IPS DF 6.9 (cell line): ENCODE measurements at regions not wholly inside any gene's neighbourhood (a gene's known extent, or its start where the extent isn't known, plus 50 kb on each side); places are given as distances from the start of the nearest gene placed in this dataset.
"Not testable (repeated sequence)": the region's sequence is repeated elsewhere in the genome, so short reads cannot be mapped to it uniquely, and the experiment has no call there.

Experiments
- DNase-seq: peaks from one replicate; pipeline ENCODE4 v3.0.0-alpha.2; 2013; ENCODE audit warnings: low read depth, low spot score
- H3K27ac ChIP-seq: one replicate; pipeline ENCODE4 v1.5.1; 2013; ENCODE audit warnings: low read length, control low read depth
- H3K27me3 ChIP-seq: 2 replicates; pipeline ENCODE4 v1.6.1; 2013; ENCODE audit warnings: mild to moderate bottlenecking, low read length; ENCODE audit not compliant: control insufficient read depth, insufficient read depth
- H3K36me3 ChIP-seq: 2 replicates; pipeline ENCODE4 v1.6.1; 2013; ENCODE audit warnings: low read length; ENCODE audit not compliant: control insufficient read depth, insufficient read depth
- H3K4me1 ChIP-seq: 2 replicates; pipeline ENCODE4 v1.6.1; 2013; ENCODE audit warnings: low read length; ENCODE audit not compliant: control insufficient read depth, insufficient read depth
- H3K4me3 ChIP-seq: 2 replicates; pipeline ENCODE4 v1.5.1; 2013; ENCODE audit warnings: mild to moderate bottlenecking, low read length
- H3K9me3 ChIP-seq: 2 replicates; pipeline ENCODE4 v1.6.1; 2013; ENCODE audit warnings: low read length, inconsistent platforms; ENCODE audit not compliant: control insufficient read depth, insufficient read depth
- WGBS: extraction: QIAGEN DNeasy Blood & Tissue Kit; methylation state at CpG from one replicate; pipeline ENCODE4 v1.1.7; 2013; ENCODE audit warnings: mixed read lengths, missing lambda C conversion rate; ENCODE audit not compliant: insufficient read length, insufficient coverage; 5-methylcytosine and 5-hydroxymethylcytosine counted together

DNA sequence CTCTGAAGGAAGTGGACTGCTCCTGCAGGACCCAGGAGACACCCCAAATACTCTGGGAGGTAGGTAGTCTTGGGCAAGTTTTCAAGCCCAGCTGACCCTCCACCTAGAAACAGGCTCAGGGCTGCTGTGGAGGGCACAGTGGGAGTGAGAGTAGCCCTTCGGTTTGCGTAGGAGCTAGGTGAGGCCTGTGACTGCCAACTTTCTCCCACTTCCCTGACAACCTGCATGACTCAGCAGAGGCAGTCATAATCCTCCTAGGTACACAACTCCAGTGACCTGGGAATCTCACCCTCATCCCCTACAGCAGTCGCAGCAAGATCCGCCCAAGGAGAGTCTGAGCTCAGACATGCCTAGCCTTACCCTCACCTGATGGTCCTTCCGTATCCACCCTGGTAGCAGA, 439.1 kb downstream of the CNTNAP4 start:
- not testable (repeated sequence) for H3K9me3 ChIP-seq, H3K27me3 ChIP-seq, H3K36me3 ChIP-seq, DNase-seq, H3K27ac ChIP-seq, H3K4me3 ChIP-seq, H3K4me1 ChIP-seq
- WGBS = no CpG with 5 or more reads among the region's 5 CpGs

DNA sequence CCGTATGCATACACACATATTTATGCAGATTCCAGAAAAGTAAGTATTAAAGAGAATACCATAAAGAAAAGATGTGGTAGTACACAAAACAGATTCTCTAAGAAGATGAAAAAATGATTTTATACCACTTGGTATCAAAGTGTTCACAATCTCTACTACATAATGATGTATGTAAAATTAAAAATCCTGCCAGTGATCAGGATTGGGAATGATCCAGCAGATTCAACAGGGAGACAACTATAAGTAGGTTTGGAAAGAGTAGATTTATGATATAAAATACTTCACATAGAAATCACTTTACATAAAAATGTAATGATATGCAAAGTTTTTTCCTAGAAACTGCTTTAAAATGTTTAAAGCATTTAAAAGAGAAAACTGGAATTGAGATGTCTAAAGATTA, 447.0 kb downstream of the CNTNAP4 start:
- no CpG with 5 or more reads among the region's 1 CpG for WGBS
- no peak for DNase-seq
- H3K4me3 ChIP-seq = no peak overlapping the region
- H3K36me3 ChIP-seq = no peaks in the 10 kb centered on the region
- H3K27me3 ChIP-seq = no peaks in the 10 kb centered on the region
- no peak overlapping the region for H3K27ac ChIP-seq
- no peaks in the 10 kb centered on the region for H3K9me3 ChIP-seq
- H3K4me1 ChIP-seq = no peaks in the 10 kb centered on the region

DNA sequence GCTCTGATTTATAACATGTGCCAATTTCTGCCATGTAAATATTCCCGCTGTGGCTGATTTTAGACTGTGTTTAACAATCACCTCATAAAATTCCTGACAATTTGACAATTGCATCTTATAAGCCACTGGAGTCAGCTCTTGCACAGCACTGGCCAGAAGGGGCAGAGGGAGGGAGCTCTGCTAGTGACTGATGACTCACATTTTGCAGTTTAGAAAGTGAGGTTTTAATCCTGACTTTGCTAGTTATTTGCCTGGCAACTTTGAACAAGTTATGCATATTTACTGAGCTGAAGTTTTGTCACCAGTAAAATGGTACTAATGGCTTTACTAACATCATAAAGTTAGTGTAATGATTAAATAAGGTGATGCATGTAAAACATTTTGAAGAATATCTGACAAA, 452.3 kb downstream of the CNTNAP4 start:
- Histone ChIP-seq H3K4me1 (no peaks in the 10 kb centered on the region), H3K4me3 (no peak overlapping the region), H3K9me3 (no peaks in the 10 kb centered on the region; the same call in 1 of the 2 replicates), H3K27me3 (no peaks in the 10 kb centered on the region), H3K27ac (no peak overlapping the region), H3K36me3 (no peaks in the 10 kb centered on the region)
- no CpG with 5 or more reads among the region's 1 CpG for WGBS
- DNase-seq = no peak

DNA sequence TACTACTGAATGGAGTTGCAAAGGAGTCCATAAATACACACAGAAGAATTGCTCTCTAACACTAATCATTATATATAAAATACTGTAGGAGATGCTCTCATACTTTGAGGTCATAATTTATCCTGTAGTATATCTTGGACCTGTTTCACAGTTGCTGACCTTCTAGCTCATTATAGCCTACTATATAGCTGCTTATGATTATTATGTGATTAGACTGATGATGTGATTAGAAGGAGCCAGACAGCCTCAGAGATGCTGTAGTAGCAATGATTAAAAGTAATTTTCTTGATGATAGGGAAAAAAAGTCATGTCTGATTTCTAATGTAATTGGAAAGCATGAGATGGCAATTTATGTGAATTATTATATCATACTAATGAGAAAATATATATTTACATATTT, 455.7 kb downstream of the CNTNAP4 start:
- DNase-seq = no peak
- Histone ChIP-seq H3K4me3 (no peak overlapping the region), H3K4me1 (no peaks in the 10 kb centered on the region), H3K27ac (no peak overlapping the region), H3K9me3 (no peaks in the 10 kb centered on the region; the same call in none of the 2 replicates), H3K36me3 (no peaks in the 10 kb centered on the region), H3K27me3 (no peaks in the 10 kb centered on the region)

DNA sequence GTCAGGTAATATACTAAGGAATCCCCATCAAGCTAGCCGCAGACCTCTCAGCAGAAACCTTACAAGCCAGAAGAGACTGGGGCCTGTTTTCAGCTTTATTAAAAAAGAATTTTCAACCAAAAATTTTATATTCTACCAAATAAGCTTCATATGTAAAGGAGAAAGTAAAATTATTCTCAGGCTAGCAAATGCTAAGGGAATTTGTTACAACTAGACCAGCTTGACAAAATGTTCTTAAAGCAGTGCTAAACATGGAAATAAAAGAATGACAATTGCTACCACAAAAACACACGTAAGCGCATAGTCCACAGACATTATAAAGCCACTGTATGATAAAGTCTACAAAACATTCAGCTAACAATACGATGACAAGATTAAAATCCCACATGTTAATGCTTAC, 449.4 kb upstream of the MON1B start:
- no CpG with 5 or more reads among the region's 4 CpGs for WGBS
- H3K36me3 ChIP-seq = no peaks in the 10 kb centered on the region
- H3K27me3 ChIP-seq = no peaks in the 10 kb centered on the region
- H3K9me3 ChIP-seq = no peaks in the 10 kb centered on the region; the same call in 1 of the 2 replicates
- no peaks in the 10 kb centered on the region for H3K4me1 ChIP-seq
- no peak for DNase-seq
- H3K27ac ChIP-seq = no peak overlapping the region
- no peak overlapping the region for H3K4me3 ChIP-seq

DNA sequence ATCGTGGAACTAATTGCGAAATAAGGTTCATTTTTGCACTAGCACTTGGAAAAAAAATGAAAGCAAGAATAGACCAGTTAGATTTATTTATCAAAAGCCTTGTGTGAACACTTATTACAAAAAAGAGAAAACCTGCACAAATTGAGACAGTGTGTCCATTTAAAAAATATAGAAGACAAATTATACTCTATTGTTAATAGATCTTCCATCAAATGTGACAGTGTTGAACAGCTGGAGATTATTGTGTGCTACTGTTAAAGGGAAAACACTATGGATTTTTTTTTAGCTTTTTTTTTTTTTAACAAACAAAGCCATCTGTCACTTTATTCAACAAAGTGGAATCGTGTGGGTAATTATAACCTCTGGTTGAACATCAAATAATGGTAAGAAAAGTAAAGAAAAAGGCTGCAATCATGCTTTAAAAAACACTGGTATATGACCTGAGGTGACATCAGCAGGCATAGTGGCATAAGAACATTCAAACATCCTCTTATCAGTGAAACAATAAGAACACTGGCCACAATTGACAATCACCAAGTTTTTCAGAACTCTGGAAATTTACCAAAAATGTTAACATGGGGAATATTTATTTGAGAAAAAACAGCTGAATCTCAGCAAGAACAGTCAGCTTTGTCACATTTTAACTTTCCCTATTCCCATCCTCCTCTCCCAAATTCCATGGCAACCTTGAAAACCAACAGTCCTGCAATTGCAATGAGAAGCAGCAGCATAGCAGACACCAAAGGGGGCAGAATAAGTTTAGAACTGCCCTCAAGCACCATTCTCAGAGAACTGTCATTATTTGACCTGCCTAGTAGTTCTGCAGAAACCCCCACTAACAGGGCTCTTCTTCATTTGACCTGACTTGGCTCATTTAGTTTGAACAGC, 442.3 kb upstream of the MON1B start:
- Histone ChIP-seq H3K9me3 (no peaks in the 10 kb centered on the region; the same call in 1 of the 2 replicates), H3K4me1 (no peaks in the 10 kb centered on the region), H3K36me3 (no peaks in the 10 kb centered on the region), H3K4me3 (no peak overlapping the region), H3K27ac (no peak overlapping the region), H3K27me3 (no peaks in the 10 kb centered on the region)
- no peak for DNase-seq
- WGBS = no CpG with 5 or more reads among the region's 3 CpGs

DNA sequence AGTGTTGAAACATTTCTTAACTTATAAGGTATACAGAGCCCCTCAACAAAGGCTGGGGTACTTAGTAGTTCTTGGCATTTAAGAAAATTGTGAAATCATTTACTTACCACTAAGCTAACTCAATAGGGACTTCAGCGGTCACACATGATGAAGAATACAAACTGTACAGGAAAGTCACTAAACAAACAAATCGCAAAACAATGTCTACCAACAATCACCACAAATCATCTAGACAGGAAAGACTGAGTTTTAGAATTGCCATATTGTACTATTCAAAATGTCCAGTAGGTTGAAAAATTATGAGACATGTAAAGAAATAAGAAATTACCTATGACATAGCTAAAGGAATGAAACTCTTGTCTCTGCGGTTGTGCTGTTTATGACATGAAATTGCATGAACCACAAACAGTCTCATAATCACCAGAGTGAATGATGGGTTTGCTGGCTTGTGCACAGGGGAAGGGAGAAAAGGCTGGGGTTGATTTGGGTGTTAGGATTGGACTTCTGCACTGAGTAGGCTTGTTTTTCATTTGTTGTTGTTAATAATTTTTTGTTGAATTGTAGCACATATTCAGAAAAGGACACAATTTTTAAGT, 441.1 kb upstream of the MON1B start:
- H3K36me3 ChIP-seq = no peaks in the 10 kb centered on the region
- no peak for DNase-seq
- WGBS = no CpG with 5 or more reads among the region's 3 CpGs
- no peaks in the 10 kb centered on the region for H3K4me1 ChIP-seq
- H3K4me3 ChIP-seq = no peak overlapping the region
- no peak overlapping the region for H3K27ac ChIP-seq
- no peaks in the 10 kb centered on the region for H3K27me3 ChIP-seq
- no peaks in the 10 kb centered on the region; the same call in 1 of the 2 replicates for H3K9me3 ChIP-seq

DNA sequence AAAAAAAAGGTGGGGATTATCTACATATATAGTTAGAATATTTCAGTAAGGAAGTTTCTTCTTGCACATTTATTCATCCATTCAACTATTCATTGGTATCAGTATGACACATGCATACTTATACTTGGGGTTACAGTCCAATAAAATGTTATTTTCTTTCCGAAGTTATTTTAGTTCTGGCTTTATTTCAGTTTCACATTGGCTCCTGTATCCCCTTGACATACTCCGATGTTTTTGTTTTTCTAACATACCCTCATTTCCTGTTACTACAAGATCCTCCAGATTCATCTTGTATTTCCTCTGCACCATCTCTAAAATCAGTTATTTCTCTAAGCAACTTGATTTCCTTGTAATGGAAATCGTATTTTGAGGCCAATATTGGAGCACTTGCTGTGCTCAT, 435.5 kb upstream of the MON1B start:
- no CpG with 5 or more reads among the region's 3 CpGs for WGBS
- no peaks in the 10 kb centered on the region for H3K9me3 ChIP-seq
- no peaks in the 10 kb centered on the region for H3K4me1 ChIP-seq
- H3K27me3 ChIP-seq = no peaks in the 10 kb centered on the region
- no peak overlapping the region for H3K4me3 ChIP-seq
- no peak for DNase-seq
- no peak overlapping the region for H3K27ac ChIP-seq
- H3K36me3 ChIP-seq = no peaks in the 10 kb centered on the region

DNA sequence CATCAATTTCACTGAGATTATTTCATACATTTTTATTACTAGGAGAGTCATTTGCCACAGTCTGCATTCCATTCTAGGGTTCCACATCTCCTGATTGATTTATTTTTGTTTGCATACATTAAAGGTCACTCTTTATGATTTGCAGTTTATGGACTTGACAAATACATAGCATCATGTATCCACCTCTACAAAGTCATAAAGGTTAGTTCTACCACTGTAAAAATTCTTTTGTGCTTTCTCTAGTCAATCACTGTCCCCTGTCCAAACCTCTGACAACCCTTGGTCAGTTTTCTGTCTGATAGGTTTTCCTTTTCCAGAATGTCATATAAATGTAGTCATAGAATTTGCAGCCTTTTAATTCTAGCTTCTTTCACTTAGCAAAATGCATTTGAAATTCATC, 434.6 kb upstream of the MON1B start:
- DNase-seq = no peak
- Histone ChIP-seq H3K27me3 (no peaks in the 10 kb centered on the region), H3K4me1 (no peaks in the 10 kb centered on the region), H3K4me3 (no peak overlapping the region), H3K36me3 (no peaks in the 10 kb centered on the region), H3K9me3 (no peaks in the 10 kb centered on the region), H3K27ac (no peak overlapping the region)

DNA sequence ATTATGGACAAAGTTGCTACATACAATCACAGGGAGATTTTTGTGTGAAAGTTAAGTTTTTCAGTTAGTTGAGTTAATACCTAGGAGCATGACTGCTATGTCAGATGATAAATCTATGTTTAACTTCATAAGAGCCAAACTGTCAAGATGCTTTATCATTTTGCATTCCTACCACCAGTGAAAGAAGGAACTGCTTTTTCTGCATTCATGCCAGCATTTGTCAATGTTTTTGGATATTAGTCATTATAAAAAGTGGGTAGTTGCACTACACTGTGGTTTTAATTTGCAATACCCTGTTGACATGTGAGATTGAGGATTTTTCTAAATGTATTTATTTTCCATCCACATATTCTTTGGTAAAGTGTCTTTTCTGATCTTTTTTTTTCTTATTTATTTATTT, 434.0 kb upstream of the MON1B start:
- Histone ChIP-seq H3K27me3 (no peaks in the 10 kb centered on the region), H3K4me1 (no peaks in the 10 kb centered on the region), H3K9me3 (no peaks in the 10 kb centered on the region), H3K4me3 (no peak overlapping the region), H3K36me3 (no peaks in the 10 kb centered on the region), H3K27ac (no peak overlapping the region)
- DNase-seq = no peak

DNA sequence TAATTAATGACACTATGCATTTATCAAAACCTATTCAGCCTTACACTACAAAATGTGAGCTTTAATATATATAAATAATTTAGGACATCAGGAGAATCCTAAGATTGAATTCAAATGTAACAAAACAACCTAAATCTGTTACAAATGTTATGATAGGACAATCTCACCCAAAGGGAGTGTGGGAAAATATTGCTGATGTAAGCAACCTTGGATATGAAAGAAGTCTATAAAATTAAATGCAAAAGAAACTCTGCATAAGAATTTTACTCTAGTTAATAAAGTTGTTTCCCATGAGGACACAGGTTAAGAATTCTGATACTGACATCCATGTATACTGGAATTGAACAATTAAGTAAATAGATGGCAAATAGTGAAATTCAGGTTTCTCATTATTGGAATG, 424.5 kb upstream of the MON1B start:
- Histone ChIP-seq H3K36me3 (no peaks in the 10 kb centered on the region), H3K27me3 (no peaks in the 10 kb centered on the region), H3K27ac (no peak overlapping the region), H3K4me3 (no peak overlapping the region), H3K9me3 (peaks cover 4% of the 10 kb centered on the region; the same call in 1 of the 2 replicates), H3K4me1 (no peaks in the 10 kb centered on the region)
- DNase-seq = no peak
